CD4-positive, alpha-beta T cell treated with Interleukin-4 for 4 hours (primary cell): ENCODE measurements at regions not wholly inside any gene's neighbourhood (a gene's known extent, or its start where the extent isn't known, plus 50 kb on each side); places are given as distances from the start of the nearest gene placed in this dataset.
"Not testable (repeated sequence)": the region's sequence is repeated elsewhere in the genome, so short reads cannot be mapped to it uniquely, and the experiment has no call there.

Experiments
- DNase-seq: peaks from one replicate; pipeline ENCODE4 v3.0.0-alpha.2; 2020

- no peak for DNase-seq
These were observed 364.1 kb downstream of the TMEM38B start for GRCh38 chr9:106058460-106058859.

GRCh38 chr9:106059886-106060285, 365.5 kb downstream of the TMEM38B start:
- DNase-seq = no peak

GRCh38 chr9:106060885-106061284, 366.5 kb downstream of the TMEM38B start:
- DNase-seq = no peak

- DNase-seq = no peak
These were observed 367.9 kb downstream of the TMEM38B start for GRCh38 chr9:106062250-106062649.

- no peak for DNase-seq
These were observed 370.8 kb downstream of the TMEM38B start for GRCh38 chr9:106065136-106065535.

GRCh38 chr9:106065579-106066214, 371.4 kb downstream of the TMEM38B start:
- DNase-seq = no peak

GRCh38 chr9:106066940-106067524, 372.7 kb downstream of the TMEM38B start:
- DNase-seq = no peak

GRCh38 chr9:106069241-106069640, 374.9 kb downstream of the TMEM38B start:
- DNase-seq = no peak

GRCh38 chr9:106072421-106072820, 378.1 kb downstream of the TMEM38B start:
- DNase-seq = no peak

GRCh38 chr9:106074006-106074405, 379.7 kb downstream of the TMEM38B start:
- no peak for DNase-seq

- DNase-seq = no peak
These were observed 381.1 kb downstream of the TMEM38B start for GRCh38 chr9:106075236-106075959.

- DNase-seq = no peak
These were observed 381.6 kb downstream of the TMEM38B start for GRCh38 chr9:106075960-106076327.

GRCh38 chr9:106076711-106077110, 382.4 kb downstream of the TMEM38B start:
- DNase-seq = no peak

GRCh38 chr9:106077731-106078130, 383.4 kb downstream of the TMEM38B start:
- DNase-seq = no peak

GRCh38 chr9:106082621-106083020, 388.3 kb downstream of the TMEM38B start:
- no peak for DNase-seq

GRCh38 chr9:106084702-106085101, 390.4 kb downstream of the TMEM38B start:
- no peak for DNase-seq

GRCh38 chr9:106085479-106085878, 391.1 kb downstream of the TMEM38B start:
- DNase-seq = no peak

GRCh38 chr9:106092083-106092482, 397.7 kb downstream of the TMEM38B start:
- no peak for DNase-seq

GRCh38 chr9:106102821-106103220, 408.5 kb downstream of the TMEM38B start:
- DNase-seq = no peak

- no peak for DNase-seq
These were observed 410.5 kb downstream of the TMEM38B start for GRCh38 chr9:106104887-106105286.

GRCh38 chr9:106106396-106106795, 412.1 kb downstream of the TMEM38B start:
- no peak for DNase-seq

GRCh38 chr9:106107716-106108115, 413.4 kb downstream of the TMEM38B start:
- DNase-seq = no peak

- not testable (repeated sequence) for DNase-seq
These were observed 415.4 kb downstream of the TMEM38B start for GRCh38 chr9:106109706-106110105.

- no peak for DNase-seq
These were observed 416.1 kb downstream of the TMEM38B start for GRCh38 chr9:106110483-106110882.
